ENCODE measurements at regions not wholly inside any gene's neighbourhood (a gene's known extent, or its start where the extent isn't known, plus 50 kb on each side); places are given as distances from the start of the nearest gene placed in this dataset.

DNA sequence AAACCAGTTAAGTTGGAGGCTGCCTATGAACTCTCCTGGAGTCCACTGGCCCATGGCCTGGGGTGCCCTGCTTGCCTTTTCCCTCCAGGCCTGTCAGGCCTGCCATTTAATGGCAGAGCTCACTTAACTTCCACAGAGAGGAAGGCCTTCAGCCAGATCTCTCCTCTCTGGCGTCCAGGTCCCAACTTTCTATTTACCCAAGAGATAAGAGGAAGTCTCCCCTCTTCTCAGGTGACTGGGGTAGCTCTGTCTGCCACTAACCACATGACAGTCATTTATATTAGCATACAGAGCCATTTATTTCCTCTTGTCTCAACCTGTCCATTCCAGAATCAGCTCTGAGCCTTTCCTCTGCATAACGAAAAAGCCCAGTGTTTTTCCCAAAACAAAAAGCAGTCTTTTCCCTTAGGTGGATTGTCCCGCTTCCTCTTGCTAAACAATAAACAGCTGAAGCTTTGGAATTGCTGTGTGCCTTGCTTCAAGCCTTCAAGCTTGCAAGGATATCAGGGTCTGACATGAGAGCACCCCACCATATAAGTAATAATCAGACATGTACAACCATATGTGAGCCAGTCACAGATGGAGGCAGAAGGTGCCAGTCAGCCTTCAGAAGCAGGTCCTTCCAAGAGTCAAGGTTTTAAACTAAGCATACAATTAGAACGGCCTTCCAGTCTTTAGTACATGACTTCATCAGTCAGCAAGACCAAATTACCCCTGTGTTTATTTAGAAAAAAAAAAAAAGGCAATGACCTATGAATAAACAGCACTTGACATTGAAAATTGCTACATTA lies 50.0 kb upstream of the CALM2 start:
- intact Hi-C loops (cut with DNase I): no loop called here
- no peak for DNase-seq
